IMR-90 (cell line): ENCODE measurements at regions not wholly inside any gene's neighbourhood (a gene's known extent, or its start where the extent isn't known, plus 50 kb on each side); places are given as distances from the start of the nearest gene placed in this dataset.

ENCODE experiments used
- ATAC-seq: fragments of 200-7000 bp; cut with Tn5 transposase; 2 replicates; pipeline ENCODE4 v1.9.1; 2020; ENCODE audit warnings: low read depth, mild to moderate bottlenecking, moderate library complexity
- BruUV-seq: library from RNA; stranded (reverse); fragments of 400-500 nt; replicated peaks from 2 replicates; lab custom pipeline; 2021; lab: Mats Ljungman, UMichigan
- CTCF ChIA-PET: fragments of 300-600 bp; formaldehyde crosslinking; extraction: SDS; loops from one replicate; lab custom pipeline; 2021; ENCODE audit warnings: antibody characterized with exemption; lab: Yijun Ruan, JAX
- POLR2A ChIA-PET: fragments of 300-600 bp; sonication (Branson Sonifier 250); formaldehyde crosslinking; loops from one replicate; lab custom pipeline; 2022; ENCODE audit warnings: antibody characterized with exemption; ENCODE audit not compliant: unreplicated experiment; lab: Charles Lee
- DNase-seq: peaks from one replicate; pipeline ENCODE4 v3.0.0; 2013
- H2AFZ ChIP-seq: replicated peaks from 2 replicates; pipeline ENCODE3; 2013; ENCODE audit warnings: low read length, mild to moderate bottlenecking; ENCODE audit not compliant: poor library complexity
- H2AK5ac ChIP-seq: 2 replicates; pipeline ENCODE4 v1.6.1; 2013; ENCODE audit warnings: low read depth, low read length, inconsistent platforms
- H2AK9ac ChIP-seq: replicated peaks from 2 replicates; pipeline ENCODE3; 2013; ENCODE audit warnings: mild to moderate bottlenecking, low read depth, low read length, moderate library complexity; ENCODE audit not compliant: poor library complexity
- H2BK120ac ChIP-seq: 2 replicates; pipeline ENCODE4 v1.6.1; 2013; ENCODE audit warnings: low read depth, low read length, inconsistent platforms
- H2BK15ac ChIP-seq: 3 replicates; pipeline ENCODE4 v1.6.1; 2013; ENCODE audit warnings: low read depth, low read length, inconsistent platforms
- H2BK20ac ChIP-seq: 2 replicates; pipeline ENCODE4 v1.6.1; 2013; ENCODE audit warnings: low read depth, mild to moderate bottlenecking, inconsistent platforms, low read length, moderate library complexity
- H2BK5ac ChIP-seq: 2 replicates; pipeline ENCODE4 v1.6.1; 2013; ENCODE audit warnings: mild to moderate bottlenecking, low read depth, low read length, inconsistent platforms; ENCODE audit not compliant: poor library complexity, severe bottlenecking
- H3K14ac ChIP-seq: replicated peaks from 2 replicates; pipeline ENCODE4 v1.6.1; 2013; ENCODE audit warnings: low read depth, low read length, inconsistent platforms
- H3K18ac ChIP-seq: 2 replicates; pipeline ENCODE4 v1.6.1; 2013; ENCODE audit warnings: low read depth, low read length, control low read depth
- H3K23ac ChIP-seq: 2 replicates; pipeline ENCODE4 v1.6.1; 2013; ENCODE audit warnings: low read depth, low read length, inconsistent platforms
- H3K27ac ChIP-seq: 2 replicates; pipeline ENCODE4 v1.5.1; 2013; ENCODE audit warnings: mild to moderate bottlenecking, control low read depth, low read length; ENCODE audit not compliant: insufficient read depth
- H3K27me3 ChIP-seq: 2 replicates; pipeline ENCODE4 v1.6.1; 2013; ENCODE audit warnings: low read length; ENCODE audit not compliant: control insufficient read depth, insufficient read depth
- H3K36me3 ChIP-seq: 2 replicates; pipeline ENCODE4 v1.6.1; 2013; ENCODE audit warnings: low read length, mixed read lengths; ENCODE audit not compliant: control insufficient read depth, insufficient read depth
- H3K4ac ChIP-seq: 2 replicates; pipeline ENCODE4 v1.6.1; 2013; ENCODE audit warnings: low read depth, low read length, inconsistent platforms
- H3K4me1 ChIP-seq: 2 replicates; pipeline ENCODE4 v1.6.1; 2013; ENCODE audit warnings: low read length, mixed read lengths; ENCODE audit not compliant: control insufficient read depth, insufficient read depth
- H3K4me2 ChIP-seq: 2 replicates; pipeline ENCODE4 v1.6.1; 2013; ENCODE audit warnings: low read depth, mild to moderate bottlenecking, control low read depth, low read length, moderate library complexity
- H3K4me3 ChIP-seq: 2 replicates; pipeline ENCODE4 v1.5.1; 2013; ENCODE audit warnings: low read depth, mild to moderate bottlenecking, control low read depth, low read length, moderate library complexity; ENCODE audit not compliant: insufficient read depth
- H3K56ac ChIP-seq: 2 replicates; pipeline ENCODE4 v1.6.1; 2013; ENCODE audit warnings: low read length, inconsistent platforms; ENCODE audit not compliant: insufficient read depth; ENCODE audit errors: extremely low read depth
- H3K79me1 ChIP-seq, 2 experiments: 2 replicates each; pipeline ENCODE4 v1.6.1; 2013; ENCODE audit warnings: low read length in 2 of 2, inconsistent platforms in 1 of 2, low read depth in 1 of 2
- H3K9ac ChIP-seq: 2 replicates; pipeline ENCODE4 v1.6.1; 2013; ENCODE audit warnings: low read depth, low read length, control low read depth
- H3K9me1 ChIP-seq: 2 replicates; pipeline ENCODE4 v1.6.1; 2013; ENCODE audit warnings: low read length, inconsistent platforms; ENCODE audit not compliant: insufficient read depth
- H3K9me3 ChIP-seq: 2 replicates; pipeline ENCODE4 v1.6.1; 2013; ENCODE audit warnings: low read length; ENCODE audit not compliant: control insufficient read depth, insufficient read depth
- H4K20me1 ChIP-seq: 2 replicates; pipeline ENCODE4 v1.6.1; 2013; ENCODE audit warnings: low read length, inconsistent platforms; ENCODE audit not compliant: insufficient read depth
- H4K5ac ChIP-seq: 2 replicates; pipeline ENCODE4 v1.6.1; 2013; ENCODE audit warnings: mild to moderate bottlenecking, low read depth, low read length, control low read depth
- H4K8ac ChIP-seq, 2 experiments: 2 replicates each; pipeline ENCODE4 v1.6.1; 2013; ENCODE audit warnings: low read depth in 2 of 2, low read length in 2 of 2, control low read depth in 1 of 2, inconsistent platforms in 1 of 2
- H4K91ac ChIP-seq: 2 replicates; pipeline ENCODE4 v1.6.1; 2013; ENCODE audit warnings: low read depth, low read length, inconsistent platforms; ENCODE audit not compliant: insufficient read depth
- BHLHE40 ChIP-seq: fragments of 150-350 bp; IDR thresholded peaks from 2 replicates; pipeline ENCODE4 v1.6.1; 2016; ENCODE audit warnings: mild to moderate bottlenecking, low read depth, low read length
- FOS ChIP-seq: fragments of 150-350 bp; IDR thresholded peaks from 2 replicates; pipeline ENCODE4 v1.6.1; 2016; ENCODE audit warnings: low read depth, low read length
- MAFK ChIP-seq: IDR thresholded peaks from 2 replicates; pipeline ENCODE4 v1.6.1; 2012; ENCODE audit warnings: low read depth, low read length, improper control_type of control experiment
- MAZ ChIP-seq: IDR thresholded peaks from 2 replicates; pipeline ENCODE4 v1.6.1; 2012; ENCODE audit warnings: low read depth, mild to moderate bottlenecking, low read length, improper control_type of control experiment, moderate library complexity, borderline replicate concordance
- MXI1 ChIP-seq: IDR thresholded peaks from 2 replicates; pipeline ENCODE4 v1.6.1; 2012; ENCODE audit warnings: low read depth, mild to moderate bottlenecking, low read length, moderate library complexity, borderline replicate concordance
- POLR2A ChIP-seq: IDR thresholded peaks from 2 replicates; pipeline ENCODE4 v1.6.1; 2012; ENCODE audit warnings: mild to moderate bottlenecking, low read depth, low read length
- WGBS, 2 experiments: methylation state at CpG; one replicate each; pipeline versions ENCODE4 v1.1.5 to v1.1.7; 2013; ENCODE audit warnings: missing lambda C conversion rate in 2 of 2; ENCODE audit not compliant: insufficient read length in 1 of 2; ENCODE audit errors: extremely low coverage in 2 of 2; 5-methylcytosine and 5-hydroxymethylcytosine counted together
- dilution Hi-C: fragments of 300-500 bp; cut with HindIII; formaldehyde crosslinking; loops from one replicate; pipeline ENCODE4 v1.14.3; 2018; ENCODE audit warnings: low sequenced_read_pairs; ENCODE audit not compliant: unreplicated experiment
- in situ Hi-C: fragments of 300-500 bp; cut with MboI; formaldehyde crosslinking; loops from 3 replicates; pipeline ENCODE4 v1.14.3; 2019; ENCODE audit warnings: low sequenced_read_pairs, inconsistent platforms, mixed read lengths
- intact Hi-C: fragments of 100-400 bp; cut with micrococcal nuclease; formaldehyde crosslinking; loops from 2 replicates; pipeline ENCODE4 v1.10.0; 2022

GRCh38 chr11:110960167-110960566 is 247.9 kb upstream of the ARHGAP20 start:
- ATAC-seq (no peak), DNase-seq (no peak)
- Histone ChIP-seq H3K18ac (no peak overlapping the region), H2AFZ (no peak overlapping the region), H3K4me2 (no peak overlapping the region), H4K8ac (no peak overlapping the region), H2BK20ac (no peak overlapping the region), H3K27ac (no peak overlapping the region), H2AK9ac (no peak overlapping the region), H2AK5ac (no peak overlapping the region), H3K9me1 (no peaks in the 10 kb centered on the region), H3K27me3 (no peaks in the 10 kb centered on the region; the same call in 1 of the 2 replicates), H2BK15ac (no peak overlapping the region), H2BK5ac (no peak overlapping the region), H4K5ac (no peak overlapping the region), H4K20me1 (no peaks in the 10 kb centered on the region), H3K4me1 (peaks cover 6% of the 10 kb centered on the region; the same call in 1 of the 2 replicates), H3K36me3 (no peaks in the 10 kb centered on the region), H4K91ac (no peak overlapping the region), H3K56ac (no peak overlapping the region), H3K4me3 (no peak overlapping the region), H3K23ac (no peak overlapping the region), H3K9ac (no peak overlapping the region), H2BK120ac (no peak overlapping the region), H3K79me1 (no peaks in the 10 kb centered on the region), H3K4ac (no peak overlapping the region), H3K9me3 (no peaks in the 10 kb centered on the region), H3K14ac (no peak overlapping the region)
- dilution Hi-C loops (no loop called here), intact Hi-C loops (no loop called here), in situ Hi-C loops (no loop called here)
- ChIA-PET POLR2A (no interaction called here), CTCF (interaction anchor here (1.1 kb wide), 2 partner anchors 21 to 24 kb away, joined by 3 read pairs; no protein-coding TSS in a partner anchor)
- BruUV-seq, result no TSS peak
- no peak for TF ChIP-seq FOS
- TF ChIP-seq POLR2A, result no peak
- TF ChIP-seq MAFK, result no peak
- no peak for TF ChIP-seq BHLHE40
- no peak for TF ChIP-seq MAZ
- TF ChIP-seq MXI1, result no peak
- whole genome bisulfite sequencing, 2 experiments, result no CpG with 5 or more reads among the region's 3 CpGs
